Psoas muscle (tissue), 7 donors: ENCODE measurements at regions not wholly inside any gene's neighbourhood (a gene's known extent, or its start where the extent isn't known, plus 50 kb on each side); places are given as distances from the start of the nearest gene placed in this dataset.

Experiments used
- ATAC-seq, 4 donors: fragments of 200-7000 bp; cut with Tn5 transposase; one replicate each; pipeline ENCODE4 v1.9.1; 2020; ENCODE audit warnings: moderate library complexity in 3 of 4, mild to moderate bottlenecking in 2 of 4
- DNase-seq, 2 donors: peaks; one replicate each; pipeline ENCODE4 v3.0.0-alpha.2; 2020
- H3K27ac ChIP-seq: fragments of 200-600 bp; one replicate; pipeline ENCODE4 v1.8.0; 2022
- H3K27me3 ChIP-seq, 3 donors: fragments of 200-600 bp in 1 of 3; one replicate each; pipeline versions ENCODE4 v1.6.1 to v1.8.0; 2013 to 2022; ENCODE audit warnings: low read length in 2 of 3, mild to moderate bottlenecking in 2 of 3, moderate library complexity in 1 of 3; ENCODE audit not compliant: insufficient read depth in 3 of 3
- H3K36me3 ChIP-seq, 2 donors: fragments of 200-600 bp in 1 of 2; one replicate each; pipeline versions ENCODE4 v1.6.1 to v1.8.0; 2013 to 2022; ENCODE audit warnings: low read depth in 1 of 2, mild to moderate bottlenecking in 1 of 2, moderate library complexity in 1 of 2; ENCODE audit not compliant: insufficient read depth in 1 of 2
- H3K4me1 ChIP-seq: fragments of 200-600 bp; one replicate; pipeline ENCODE4 v1.8.0; 2022
- H3K4me3 ChIP-seq: fragments of 200-600 bp; one replicate; pipeline ENCODE4 v1.8.0; 2022; ENCODE audit warnings: mild to moderate bottlenecking
- H3K9me3 ChIP-seq: fragments of 200-600 bp; one replicate; pipeline ENCODE4 v1.8.0; 2022
- WGBS, 3 donors: extraction: QIAGEN DNeasy Blood & Tissue Kit; methylation state at CpG; one replicate each; pipeline versions ENCODE4 v1.1.6 to v1.1.7; 2013; 5-methylcytosine and 5-hydroxymethylcytosine counted together
- intact Hi-C, 2 donors: fragments of 100-400 bp; cut with DNase I; formaldehyde crosslinking; loops; one replicate each; pipeline versions ENCODE4 v1.11.0 to v1.14.2; 2022
- TF ChIP-seq, protein P1 (sequence below): fragments of 200-600 bp; IDR thresholded peaks from one replicate; pipeline ENCODE4 v1.8.0; 2022; ENCODE audit warnings: antibody characterized with exemption
- donor health status: healthy with polysubstance abuse.
- donor health status: DM: no; HTN: no; CAD: no; lungs with moderate emphysema.
- donor health status: Bipolar disorder and iron deficiency.
- donor health status: healthy.
- donor health status: DM: yes; HTN: yes; CAD: no.
- donor health status: DM: no; HTN: no; CAD: no.
- donor health status: DM: yes; HTN: yes; CAD: no.

DNA sequence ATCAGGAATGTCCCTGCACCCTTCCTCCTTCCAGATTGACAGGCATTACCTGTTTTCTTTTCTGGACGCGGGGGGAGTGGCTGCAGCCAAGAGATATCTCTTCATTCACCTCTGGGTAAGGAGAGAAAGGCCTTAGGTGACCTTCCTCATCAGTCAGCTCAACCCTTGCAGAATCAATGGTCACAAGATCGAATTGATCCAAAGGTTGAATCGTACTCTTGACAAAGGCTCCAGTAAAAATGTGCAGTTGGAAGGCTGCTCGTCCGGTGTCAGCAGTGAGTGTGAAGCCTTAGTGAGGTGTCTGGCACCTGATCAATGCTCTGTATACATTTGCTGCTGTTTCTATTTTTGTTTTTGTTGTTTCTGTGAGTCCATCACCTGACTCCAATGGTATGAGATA lies 282.6 kb upstream of the AJAP1 start:
- Histone ChIP-seq H3K36me3 (no peaks in the 10 kb centered on the region), H3K4me3 (no peak overlapping the region), H3K4me1 (no peaks in the 10 kb centered on the region), H3K27ac (no peak overlapping the region), H3K27me3 (no peaks in the 10 kb centered on the region), H3K9me3 (no peaks in the 10 kb centered on the region)
- TF ChIP-seq, protein P1, sequence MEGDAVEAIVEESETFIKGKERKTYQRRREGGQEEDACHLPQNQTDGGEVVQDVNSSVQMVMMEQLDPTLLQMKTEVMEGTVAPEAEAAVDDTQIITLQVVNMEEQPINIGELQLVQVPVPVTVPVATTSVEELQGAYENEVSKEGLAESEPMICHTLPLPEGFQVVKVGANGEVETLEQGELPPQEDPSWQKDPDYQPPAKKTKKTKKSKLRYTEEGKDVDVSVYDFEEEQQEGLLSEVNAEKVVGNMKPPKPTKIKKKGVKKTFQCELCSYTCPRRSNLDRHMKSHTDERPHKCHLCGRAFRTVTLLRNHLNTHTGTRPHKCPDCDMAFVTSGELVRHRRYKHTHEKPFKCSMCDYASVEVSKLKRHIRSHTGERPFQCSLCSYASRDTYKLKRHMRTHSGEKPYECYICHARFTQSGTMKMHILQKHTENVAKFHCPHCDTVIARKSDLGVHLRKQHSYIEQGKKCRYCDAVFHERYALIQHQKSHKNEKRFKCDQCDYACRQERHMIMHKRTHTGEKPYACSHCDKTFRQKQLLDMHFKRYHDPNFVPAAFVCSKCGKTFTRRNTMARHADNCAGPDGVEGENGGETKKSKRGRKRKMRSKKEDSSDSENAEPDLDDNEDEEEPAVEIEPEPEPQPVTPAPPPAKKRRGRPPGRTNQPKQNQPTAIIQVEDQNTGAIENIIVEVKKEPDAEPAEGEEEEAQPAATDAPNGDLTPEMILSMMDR, result no peak
- intact Hi-C loops, result no loop called here
- ATAC-seq (no peak), DNase-seq (no peak)
- 75 to 81% (median 78%) methylated on average over 6 of the region's 6 CpGs for WGBS, 3 donors

DNA sequence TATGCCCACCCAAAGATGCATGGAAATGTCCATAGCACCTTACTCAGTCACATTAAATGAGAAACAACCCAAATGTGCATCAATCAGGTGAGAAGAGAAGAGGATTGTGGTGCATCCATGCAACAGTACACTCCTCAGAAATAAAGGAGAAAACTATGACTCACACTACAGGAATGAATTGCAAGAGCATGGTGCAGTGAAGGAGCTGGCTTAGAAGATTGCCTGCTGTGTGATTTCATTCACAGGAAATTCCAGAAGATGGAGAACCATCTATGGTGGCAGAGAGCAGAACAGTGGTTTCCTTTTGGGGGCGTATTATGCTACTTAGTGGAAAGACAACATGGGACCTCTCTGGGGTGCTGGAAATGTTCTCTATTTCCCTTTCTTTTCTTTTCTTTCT lies 278.6 kb upstream of the AJAP1 start:
- WGBS, 3 donors, result 81 to 94% (median 83%) methylated on average over 1 of the region's 1 CpG
- TF ChIP-seq, protein P1, result no peak
- Histone ChIP-seq H3K4me3 (no peak overlapping the region), H3K4me1 (no peaks in the 10 kb centered on the region), H3K27me3 (no peaks in the 10 kb centered on the region), H3K36me3 (no peaks in the 10 kb centered on the region), H3K9me3 (no peaks in the 10 kb centered on the region), H3K27ac (no peak overlapping the region)
- intact Hi-C loops, result no loop called here
- DNase-seq (no peak), ATAC-seq (no peak)

DNA sequence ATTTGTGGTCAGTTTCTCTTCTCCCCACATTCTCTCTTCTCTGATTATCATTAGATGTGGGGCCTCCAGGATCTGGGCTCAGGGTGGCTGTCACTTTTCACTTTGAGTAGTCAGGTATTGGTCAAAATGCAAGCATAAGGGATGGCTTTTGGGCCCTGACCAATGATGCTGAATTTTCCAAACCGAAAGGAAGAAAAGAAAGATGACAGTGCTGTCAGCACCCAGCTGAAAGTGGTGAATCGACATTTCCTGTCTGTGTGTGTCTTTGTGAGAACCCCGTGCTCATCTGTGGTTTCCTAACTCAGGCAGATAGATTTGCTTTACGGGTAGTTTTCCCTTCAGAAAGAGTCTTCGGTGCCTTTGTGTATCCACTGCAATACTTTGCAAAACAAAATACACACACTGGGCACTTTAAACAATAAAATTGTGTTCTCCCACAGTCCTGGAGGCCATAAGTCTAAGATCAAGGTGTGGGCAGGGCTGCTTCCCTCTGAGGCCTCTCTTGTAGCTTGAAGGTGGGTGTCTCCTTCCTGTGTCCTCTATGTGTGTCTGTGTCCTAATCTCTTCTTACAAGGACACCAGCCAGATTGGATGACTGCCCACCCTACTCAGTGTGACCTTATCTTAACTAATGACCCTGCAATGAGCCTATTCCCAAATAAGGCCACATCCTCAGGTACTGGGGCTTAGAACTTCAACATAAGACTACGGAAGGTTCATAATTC lies 274.8 kb upstream of the AJAP1 start:
- no peak for ATAC-seq
- WGBS, 3 donors, result 77 to 83% (median 80%) methylated on average over 6 of the region's 6 CpGs
- no peak overlapping the region for H3K27ac ChIP-seq
- H3K4me1 ChIP-seq, result no peaks in the 10 kb centered on the region
- no peak overlapping the region for H3K4me3 ChIP-seq
- no peaks in the 10 kb centered on the region for H3K27me3 ChIP-seq
- intact Hi-C loops, result no loop called here
- H3K9me3 ChIP-seq, result no peaks in the 10 kb centered on the region
- DNase-seq, result no peak
- H3K36me3 ChIP-seq, result no peaks in the 10 kb centered on the region
- TF ChIP-seq, protein P1, result no peak

DNA sequence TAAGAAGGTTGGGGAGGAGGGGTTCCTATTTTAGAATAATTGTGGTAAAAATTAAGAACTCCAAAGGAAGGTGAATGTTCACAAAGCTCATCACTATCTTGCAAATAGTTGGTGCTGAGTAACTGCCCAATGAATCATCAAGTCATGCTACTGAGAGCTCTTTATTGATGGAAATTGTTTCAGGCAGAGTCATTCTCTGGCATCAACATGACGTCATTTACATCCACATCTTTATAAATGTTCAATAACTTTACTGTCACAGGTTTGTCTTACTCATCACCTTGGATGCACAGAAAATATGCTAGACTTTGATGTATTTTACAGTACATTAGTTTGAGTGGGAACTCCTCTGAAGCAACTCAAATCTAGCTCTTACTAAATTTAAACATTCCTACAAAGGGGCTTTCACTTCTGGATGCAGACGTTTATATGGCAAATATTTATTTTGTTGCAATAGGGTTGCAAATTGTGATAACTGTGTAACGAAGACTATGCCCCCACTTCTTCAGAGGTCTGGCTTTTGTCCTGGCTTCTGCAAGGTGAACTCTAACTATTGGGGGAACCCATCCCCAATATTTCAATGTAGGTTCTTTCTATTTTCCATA lies 273.7 kb upstream of the AJAP1 start:
- intact Hi-C loops, result no loop called here
- Histone ChIP-seq H3K4me1 (no peaks in the 10 kb centered on the region), H3K9me3 (no peaks in the 10 kb centered on the region), H3K27me3 (no peaks in the 10 kb centered on the region), H3K36me3 (no peaks in the 10 kb centered on the region), H3K27ac (no peak overlapping the region), H3K4me3 (no peak overlapping the region)
- TF ChIP-seq, protein P1, result no peak
- ATAC-seq (no peak), DNase-seq (no peak)
- 51 to 56% (median 51%) methylated on average over 3 of the region's 3 CpGs for WGBS, 3 donors
